MM.1S (cell line): ENCODE measurements at regions not wholly inside any gene's neighbourhood (a gene's known extent, or its start where the extent isn't known, plus 50 kb on each side); places are given as distances from the start of the nearest gene placed in this dataset.

ENCODE experiments used
- EZH2 ChIP-seq: fragments of 300-600 bp; sonication (generic); optimal IDR thresholded peaks from 2 replicates; pipeline ENCODE3; 2017; ENCODE audit warnings: low read depth, mild to moderate bottlenecking, antibody characterized with exemption, low read length, mixed read lengths
- TF ChIP-seq, protein P1 (sequence below): fragments of 300-600 bp; sonication (generic); IDR thresholded peaks from 2 replicates; pipeline ENCODE4 v1.5.1; 2016; ENCODE audit warnings: antibody characterized with exemption, low read length, mixed read lengths

DNA sequence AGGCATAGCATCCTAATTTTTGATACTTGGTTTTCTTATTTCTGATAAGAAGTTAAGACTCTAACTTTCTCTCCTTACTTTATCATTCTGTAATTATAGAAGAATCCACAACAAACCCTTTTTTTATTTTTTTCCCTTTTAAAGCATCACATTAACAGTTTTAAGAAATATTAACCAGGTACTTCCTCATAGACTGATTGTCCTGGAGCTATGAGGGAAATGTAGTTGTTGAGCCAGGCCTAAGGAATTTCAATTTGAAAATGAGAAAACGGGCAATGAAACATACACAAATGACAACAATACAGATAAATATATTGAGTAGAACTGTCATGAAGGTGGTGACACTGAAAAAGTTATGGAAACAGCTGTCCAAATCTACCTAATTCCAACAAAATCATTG is 569.0 kb downstream of the KCNA4 start:
- TF ChIP-seq, protein P1, sequence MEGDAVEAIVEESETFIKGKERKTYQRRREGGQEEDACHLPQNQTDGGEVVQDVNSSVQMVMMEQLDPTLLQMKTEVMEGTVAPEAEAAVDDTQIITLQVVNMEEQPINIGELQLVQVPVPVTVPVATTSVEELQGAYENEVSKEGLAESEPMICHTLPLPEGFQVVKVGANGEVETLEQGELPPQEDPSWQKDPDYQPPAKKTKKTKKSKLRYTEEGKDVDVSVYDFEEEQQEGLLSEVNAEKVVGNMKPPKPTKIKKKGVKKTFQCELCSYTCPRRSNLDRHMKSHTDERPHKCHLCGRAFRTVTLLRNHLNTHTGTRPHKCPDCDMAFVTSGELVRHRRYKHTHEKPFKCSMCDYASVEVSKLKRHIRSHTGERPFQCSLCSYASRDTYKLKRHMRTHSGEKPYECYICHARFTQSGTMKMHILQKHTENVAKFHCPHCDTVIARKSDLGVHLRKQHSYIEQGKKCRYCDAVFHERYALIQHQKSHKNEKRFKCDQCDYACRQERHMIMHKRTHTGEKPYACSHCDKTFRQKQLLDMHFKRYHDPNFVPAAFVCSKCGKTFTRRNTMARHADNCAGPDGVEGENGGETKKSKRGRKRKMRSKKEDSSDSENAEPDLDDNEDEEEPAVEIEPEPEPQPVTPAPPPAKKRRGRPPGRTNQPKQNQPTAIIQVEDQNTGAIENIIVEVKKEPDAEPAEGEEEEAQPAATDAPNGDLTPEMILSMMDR: no peak
- no peak for TF ChIP-seq EZH2
